ENCODE measurements at regions not wholly inside any gene's neighbourhood (a gene's known extent, or its start where the extent isn't known, plus 50 kb on each side); places are given as distances from the start of the nearest gene placed in this dataset.
"Not testable (repeated sequence)": the region's sequence is repeated elsewhere in the genome, so short reads cannot be mapped to it uniquely, and the experiment has no call there.

GRCh38 chr4:160523231-160523630 is 1420.4 kb downstream of the RAPGEF2 start:
- no peak overlapping the region for H2AK5ac ChIP-seq (ENCODE audit: low read length)

GRCh38 chr4:160537681-160538080 is 1434.8 kb downstream of the RAPGEF2 start:
- Histone ChIP-seq H2BK12ac (ENCODE audit: low read length) (no peak overlapping the region), H3K79me2 (ENCODE audit: control insufficient read depth, insufficient read depth, low read length, poor library complexity) (no peaks in the 10 kb centered on the region), H3K36me3 (ENCODE audit: control insufficient read depth in 1 of 2, insufficient read depth in 2 of 2, low read length in 2 of 2) (no peaks in the 10 kb centered on the region), H3K9ac (ENCODE audit: low read length) (no peak overlapping the region), H2AK5ac (ENCODE audit: low read length) (no peak overlapping the region), H4K12ac (ENCODE audit: low read depth, low read length) (no peak overlapping the region), H4K91ac (ENCODE audit: low read depth, low read length) (no peak overlapping the region), H3K9me3 (ENCODE audit: insufficient read depth, low read depth, low read length) (no peaks in the 10 kb centered on the region), H3K4me2 (ENCODE audit: low read length) (no peak overlapping the region), H2BK5ac (ENCODE audit: low read depth, low read length, poor library complexity) (no peak overlapping the region), H2AFZ (ENCODE audit: insufficient read depth, low read length, poor library complexity) (no peak overlapping the region), H4K8ac (ENCODE audit: low read depth, low read length) (no peak overlapping the region), H3K14ac (ENCODE audit: low read length) (no peak overlapping the region), H3K4ac (ENCODE audit: low read depth, low read length) (no peak overlapping the region), H3K27me3 (ENCODE audit: insufficient read depth, low read length) (no peaks in the 10 kb centered on the region), H3K79me1 (ENCODE audit: low read length) (no peaks in the 10 kb centered on the region), H3K27ac (ENCODE audit: low read depth, low read length) (no peak overlapping the region), H3K23ac (ENCODE audit: low read length) (no peak overlapping the region), H3K4me1 (ENCODE audit: control insufficient read depth in 1 of 2, insufficient read depth in 2 of 2, low read length in 2 of 2) (peaks cover 0 to 2% of the 10 kb centered on the region in 2 experiments), H3K4me3 (ENCODE audit: low read depth, low read length) (no peak overlapping the region), H3K18ac (ENCODE audit: low read length) (no peak overlapping the region), H2BK120ac (ENCODE audit: insufficient read depth, low read length, poor library complexity) (no peak overlapping the region)
- DNase-seq, result no peak
- no CpG with 5 or more reads among the region's 5 CpGs for WGBS (ENCODE audit: extremely low coverage, insufficient coverage, insufficient read length)

More at GRCh38 chr4:160523231-160523630, 1420.4 kb downstream of the RAPGEF2 start:
- Histone ChIP-seq H3K9ac (ENCODE audit: low read length) (no peak overlapping the region), H3K4me2 (ENCODE audit: low read length) (no peak overlapping the region), H2AFZ (ENCODE audit: insufficient read depth, low read length, poor library complexity) (no peak overlapping the region), H2BK12ac (ENCODE audit: low read length) (no peak overlapping the region), H3K23ac (ENCODE audit: low read length) (no peak overlapping the region), H3K27ac (ENCODE audit: low read depth, low read length) (no peak overlapping the region), H3K4me1 (ENCODE audit: control insufficient read depth in 1 of 2, insufficient read depth in 2 of 2, low read length in 2 of 2) (no peaks in the 10 kb centered on the region), H3K9me3 (ENCODE audit: insufficient read depth, low read depth, low read length) (no peaks in the 10 kb centered on the region), H3K79me1 (ENCODE audit: low read length) (no peaks in the 10 kb centered on the region), H3K36me3 (ENCODE audit: control insufficient read depth in 1 of 2, insufficient read depth in 2 of 2, low read length in 2 of 2) (no peaks in the 10 kb centered on the region), H3K27me3 (ENCODE audit: insufficient read depth, low read length) (no peaks in the 10 kb centered on the region), H4K91ac (ENCODE audit: low read depth, low read length) (no peak overlapping the region), H3K4ac (ENCODE audit: low read depth, low read length) (no peak overlapping the region), H3K14ac (ENCODE audit: low read length) (no peak overlapping the region), H4K12ac (ENCODE audit: low read depth, low read length) (no peak overlapping the region), H3K18ac (ENCODE audit: low read length) (no peak overlapping the region), H2BK120ac (ENCODE audit: insufficient read depth, low read length, poor library complexity) (no peak overlapping the region), H3K79me2 (ENCODE audit: control insufficient read depth, insufficient read depth, low read length, poor library complexity) (no peaks in the 10 kb centered on the region), H4K8ac (ENCODE audit: low read depth, low read length) (no peak overlapping the region), H3K4me3 (ENCODE audit: low read depth, low read length) (no peak overlapping the region), H2BK5ac (ENCODE audit: low read depth, low read length, poor library complexity) (no peak overlapping the region)
- WGBS (ENCODE audit: extremely low coverage, insufficient coverage, insufficient read length), result no CpG with 5 or more reads among the region's 1 CpG
- no peak for DNase-seq

- no peak overlapping the region for H3K9ac ChIP-seq (ENCODE audit: low read length)
Measured at GRCh38 chr4:160546201-160546600, 1443.3 kb downstream of the RAPGEF2 start.

GRCh38 chr4:160549951-160550519 is 1447.2 kb downstream of the RAPGEF2 start:
- not testable (repeated sequence) for H2BK120ac ChIP-seq (ENCODE audit: insufficient read depth, low read length, poor library complexity); H3K18ac ChIP-seq (ENCODE audit: low read length); H3K27me3 ChIP-seq (ENCODE audit: insufficient read depth, low read length); H3K4me3 ChIP-seq (ENCODE audit: low read depth, low read length); H3K4me1 ChIP-seq (ENCODE audit: control insufficient read depth in 1 of 2, insufficient read depth in 2 of 2, low read length in 2 of 2); H2AK5ac ChIP-seq (ENCODE audit: low read length); H3K9ac ChIP-seq (ENCODE audit: low read length); H2BK5ac ChIP-seq (ENCODE audit: low read depth, low read length, poor library complexity); H4K8ac ChIP-seq (ENCODE audit: low read depth, low read length); H3K36me3 ChIP-seq (ENCODE audit: control insufficient read depth in 1 of 2, insufficient read depth in 2 of 2, low read length in 2 of 2); H4K12ac ChIP-seq (ENCODE audit: low read depth, low read length); H2AFZ ChIP-seq (ENCODE audit: insufficient read depth, low read length, poor library complexity); H3K79me2 ChIP-seq (ENCODE audit: control insufficient read depth, insufficient read depth, low read length, poor library complexity); H2BK12ac ChIP-seq (ENCODE audit: low read length); DNase-seq; H3K9me3 ChIP-seq (ENCODE audit: insufficient read depth, low read depth, low read length); H3K23ac ChIP-seq (ENCODE audit: low read length); H3K4ac ChIP-seq (ENCODE audit: low read depth, low read length); H3K4me2 ChIP-seq (ENCODE audit: low read length); H3K79me1 ChIP-seq (ENCODE audit: low read length); H4K91ac ChIP-seq (ENCODE audit: low read depth, low read length); H3K27ac ChIP-seq (ENCODE audit: low read depth, low read length)
- peak overlapping the region; percentile 65 for H3K14ac ChIP-seq (ENCODE audit: low read length)
- no CpG with 5 or more reads among the region's 32 CpGs for WGBS (ENCODE audit: extremely low coverage, insufficient coverage, insufficient read length)

More at GRCh38 chr4:160546201-160546600, 1443.3 kb downstream of the RAPGEF2 start:
- peaks cover 5% of the 10 kb centered on the region for H3K79me1 ChIP-seq (ENCODE audit: low read length)
- peak in 1 of 2 donors; percentile 2 for DNase-seq
- no peaks in the 10 kb centered on the region for H3K27me3 ChIP-seq (ENCODE audit: insufficient read depth, low read length)
- H2BK12ac ChIP-seq (ENCODE audit: low read length), result no peak overlapping the region
- no peak overlapping the region for H4K8ac ChIP-seq (ENCODE audit: low read depth, low read length)
- no peak overlapping the region for H3K18ac ChIP-seq (ENCODE audit: low read length)
- no CpG with 5 or more reads among the region's 1 CpG for WGBS (ENCODE audit: extremely low coverage, insufficient coverage, insufficient read length)
- H4K12ac ChIP-seq (ENCODE audit: low read depth, low read length), result no peak overlapping the region
- no peak overlapping the region for H3K23ac ChIP-seq (ENCODE audit: low read length)
- no peaks in the 10 kb centered on the region for H3K79me2 ChIP-seq (ENCODE audit: control insufficient read depth, insufficient read depth, low read length, poor library complexity)
- peaks cover 5% of the 10 kb centered on the region for H3K9me3 ChIP-seq (ENCODE audit: insufficient read depth, low read depth, low read length)
- H2BK120ac ChIP-seq (ENCODE audit: insufficient read depth, low read length, poor library complexity), result no peak overlapping the region
- H2AK5ac ChIP-seq (ENCODE audit: low read length), result no peak overlapping the region
- peaks cover 0 to 2% of the 10 kb centered on the region in 2 experiments for H3K4me1 ChIP-seq (ENCODE audit: control insufficient read depth in 1 of 2, insufficient read depth in 2 of 2, low read length in 2 of 2)
- H3K4ac ChIP-seq (ENCODE audit: low read depth, low read length), result no peak overlapping the region
- no peak overlapping the region for H3K4me2 ChIP-seq (ENCODE audit: low read length)
- no peak overlapping the region for H2BK5ac ChIP-seq (ENCODE audit: low read depth, low read length, poor library complexity)
- H3K27ac ChIP-seq (ENCODE audit: low read depth, low read length), result peak overlapping the region; percentile 64
- no peak overlapping the region for H3K4me3 ChIP-seq (ENCODE audit: low read depth, low read length)
- H3K36me3 ChIP-seq (ENCODE audit: control insufficient read depth in 1 of 2, insufficient read depth in 2 of 2, low read length in 2 of 2), result no peaks in the 10 kb centered on the region
- no peak overlapping the region for H4K91ac ChIP-seq (ENCODE audit: low read depth, low read length)
- H3K14ac ChIP-seq (ENCODE audit: low read length), result no peak overlapping the region
- no peak overlapping the region for H2AFZ ChIP-seq (ENCODE audit: insufficient read depth, low read length, poor library complexity)
